HFF-Myc (cell line): ENCODE measurements at regions not wholly inside any gene's neighbourhood (a gene's known extent, or its start where the extent isn't known, plus 50 kb on each side); places are given as distances from the start of the nearest gene placed in this dataset.

Source experiments
- DNase-seq: peaks from one replicate; pipeline ENCODE4 v3.0.0-alpha.2; 2011; ENCODE audit warnings: low read depth; ENCODE audit errors: extremely low read depth
- H3K4me3 ChIP-seq: replicated peaks from 2 replicates; pipeline ENCODE4 v1.5.1; 2011; ENCODE audit warnings: low read depth, mild to moderate bottlenecking, control low read depth, low read length
- CTCF ChIP-seq: IDR thresholded peaks from 2 replicates; pipeline ENCODE4 v1.5.1; 2012; ENCODE audit warnings: mild to moderate bottlenecking, low read depth, low read length, control low read depth; ENCODE audit errors: missing control alignments

DNA sequence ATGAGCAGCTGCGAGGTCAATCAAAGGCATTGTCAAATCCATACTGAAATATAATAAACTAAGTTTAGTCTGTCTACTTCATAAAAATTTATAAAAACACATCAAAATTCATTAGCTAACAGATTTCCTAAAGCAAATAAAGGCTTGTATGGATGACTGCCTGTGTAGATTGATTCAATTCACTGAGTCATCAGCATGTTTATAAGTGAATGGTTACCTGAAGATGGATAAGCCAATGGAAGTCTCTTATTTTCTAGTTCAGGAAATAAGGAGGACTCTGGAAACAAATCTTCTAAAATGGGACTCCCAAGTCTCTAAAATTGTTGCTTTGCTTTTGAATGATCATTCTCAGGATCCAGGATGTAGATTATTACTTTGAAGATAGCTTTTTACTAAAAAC lies 57.0 kb upstream of the HNRNPA3 start:
- no peak for DNase-seq
- no peak for TF ChIP-seq CTCF

DNA sequence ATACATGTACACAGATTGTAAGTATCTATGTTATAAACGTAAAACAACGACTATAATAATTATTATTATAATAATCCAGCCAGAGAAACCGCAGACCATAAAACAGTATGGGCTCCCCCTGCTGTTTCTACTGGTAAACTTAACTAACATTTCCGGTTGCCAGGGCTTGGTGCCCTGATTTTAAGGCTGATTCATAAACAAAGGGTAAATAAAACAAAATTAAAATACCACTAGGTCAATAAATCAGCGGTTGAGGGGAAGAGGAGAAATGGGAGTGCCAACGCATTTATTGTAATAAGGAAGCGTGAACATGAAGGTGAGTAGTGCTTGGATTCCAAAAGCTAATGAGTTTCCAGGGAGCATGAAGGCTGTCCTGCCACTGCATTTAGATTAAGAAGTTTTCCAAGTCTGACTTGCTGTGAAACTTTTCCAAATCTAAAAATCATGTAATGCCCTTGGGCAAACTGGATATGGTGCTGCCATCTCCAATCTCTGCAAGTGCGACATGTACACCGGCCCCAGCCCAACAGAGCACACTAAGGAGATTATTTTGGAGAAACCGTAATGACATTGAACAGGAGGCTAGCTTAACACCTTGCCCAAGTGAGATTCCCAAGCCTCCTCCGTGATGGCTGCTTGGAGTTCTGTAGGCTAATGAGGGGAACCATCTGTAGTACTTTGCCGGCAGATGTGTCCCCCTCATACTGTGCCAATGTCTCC lies 50.7 kb upstream of the HNRNPA3 start:
- peak; percentile 56 for TF ChIP-seq CTCF
- H3K4me3 ChIP-seq: no peak overlapping the region
- DNase-seq: no peak

More for the DNA sequence above, 57.0 kb upstream of the HNRNPA3 start:
- H3K4me3 ChIP-seq: no peak overlapping the region
